Natural killer cell (primary cell): ENCODE measurements at regions not wholly inside any gene's neighbourhood (a gene's known extent, or its start where the extent isn't known, plus 50 kb on each side); places are given as distances from the start of the nearest gene placed in this dataset.
"Not testable (repeated sequence)": the region's sequence is repeated elsewhere in the genome, so short reads cannot be mapped to it uniquely, and the experiment has no call there.

Experiments used
- ATAC-seq, 3 donors: fragments of 150-1000 bp in 2 of 3; fragments of 200-7000 bp in 1 of 3; cut with Tn5 transposase; 1 replicate in 1 of 3; 2 replicates in 2 of 3; pipeline ENCODE4 v1.10.0; 2021; ENCODE audit warnings: mild to moderate bottlenecking in 2 of 3, moderate library complexity in 2 of 3
- DNase-seq, 2 donors: peaks; one replicate each; pipeline versions ENCODE4 v3.0.0 to v3.0.0-alpha.2; 2013 to 2021; ENCODE audit warnings: mixed read lengths in 1 of 2
- H3K27ac ChIP-seq: one replicate; pipeline ENCODE4 v1.5.1; 2013; ENCODE audit warnings: mild to moderate bottlenecking, low read length
- H3K27me3 ChIP-seq: one replicate; pipeline ENCODE4 v1.6.1; 2013; ENCODE audit warnings: low read length; ENCODE audit not compliant: control insufficient read depth, insufficient read depth
- H3K36me3 ChIP-seq: one replicate; pipeline ENCODE4 v1.6.1; 2013; ENCODE audit warnings: low read length; ENCODE audit not compliant: control insufficient read depth, insufficient read depth
- H3K4me1 ChIP-seq: one replicate; pipeline ENCODE4 v1.6.1; 2013; ENCODE audit warnings: low read length; ENCODE audit not compliant: control insufficient read depth, insufficient read depth
- H3K4me3 ChIP-seq: one replicate; pipeline ENCODE4 v1.5.1; 2013; ENCODE audit warnings: low read length
- H3K9me3 ChIP-seq: one replicate; pipeline ENCODE4 v1.6.1; 2013; ENCODE audit warnings: low read length; ENCODE audit not compliant: control insufficient read depth, insufficient read depth
- H3K27ac Mint-ChIP-seq, 2 donors: one replicate each; pipeline ENCODE4 v1.8.0; 2022; ENCODE audit warnings: mild to moderate bottlenecking in 2 of 2, mixed read lengths in 2 of 2, moderate library complexity in 1 of 2
- H3K27me3 Mint-ChIP-seq, 2 donors: one replicate each; pipeline ENCODE4 v1.8.0; 2022; ENCODE audit warnings: low read depth in 2 of 2, mixed read lengths in 2 of 2
- H3K36me3 Mint-ChIP-seq: one replicate; pipeline ENCODE4 v1.8.0; 2022; ENCODE audit warnings: mixed read lengths
- H3K4me1 Mint-ChIP-seq, 2 donors: one replicate each; pipeline ENCODE4 v1.8.0; 2022; ENCODE audit warnings: mixed read lengths in 2 of 2
- H3K4me3 Mint-ChIP-seq: one replicate; pipeline ENCODE4 v1.8.0; 2022; ENCODE audit warnings: mild to moderate bottlenecking, moderate library complexity, mixed read lengths
- H3K9me3 Mint-ChIP-seq, 2 donors: one replicate each; pipeline ENCODE4 v1.8.0; 2022; ENCODE audit warnings: mixed read lengths in 2 of 2
- WGBS: methylation state at CpG from one replicate; pipeline ENCODE4 v1.1.7; 2013; ENCODE audit warnings: missing lambda C conversion rate; ENCODE audit not compliant: insufficient coverage; 5-methylcytosine and 5-hydroxymethylcytosine counted together
- intact Hi-C: fragments of 100-400 bp; cut with micrococcal nuclease; formaldehyde crosslinking; loops from one replicate; pipeline ENCODE4 v1.14.2; 2022

- H3K4me3 Mint-ChIP-seq, H3K9me3 ChIP-seq, H3K4me3 ChIP-seq, H3K27me3 ChIP-seq, H3K36me3 Mint-ChIP-seq, H3K36me3 ChIP-seq, H3K9me3 Mint-ChIP-seq, intact Hi-C loops, H3K27me3 Mint-ChIP-seq: not testable (repeated sequence)
- Mint-ChIP-seq H3K27ac (peak overlapping the region in 1 of 2 donors; percentile 93), H3K4me1 (peaks cover 16 to 27% of the 10 kb centered on the region in 2 donors)
- peaks cover 23% of the 10 kb centered on the region for H3K4me1 ChIP-seq
- peak; percentile 57 to 70 (median 70) for ATAC-seq
- DNase-seq, result peak in 1 of 2 donors; percentile 27
- H3K27ac ChIP-seq, result peak overlapping the region; percentile 50
- WGBS, result 43% methylated on average over 1 of the region's 2 CpGs
Observed at GRCh38 chr1:146399225-146399624, 170.4 kb upstream of the NOTCH2NLA start.

DNA sequence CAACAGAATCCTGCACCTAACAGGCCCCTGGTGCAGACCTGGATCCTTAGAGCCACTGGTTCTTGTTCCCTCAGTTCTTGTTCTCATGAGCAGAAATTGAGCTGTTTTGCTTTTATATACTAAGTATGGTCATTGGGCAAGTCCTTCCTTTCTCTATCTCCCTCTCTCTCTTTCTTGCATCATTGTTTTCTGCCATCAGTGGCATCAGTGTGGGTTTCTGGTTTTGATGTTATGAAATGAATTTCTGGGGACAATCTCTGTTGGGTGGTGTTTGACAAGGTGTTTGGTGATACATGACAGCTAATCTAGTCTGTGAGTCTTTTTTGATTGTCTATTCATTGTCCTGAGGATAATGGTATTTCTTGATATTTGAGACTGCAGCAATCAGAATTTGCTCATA lies 168.0 kb upstream of the NOTCH2NLA start:
- H3K27ac Mint-ChIP-seq, H3K36me3 ChIP-seq, H3K27ac ChIP-seq, intact Hi-C loops, DNase-seq, H3K4me3 ChIP-seq, ATAC-seq, H3K9me3 ChIP-seq, H3K27me3 ChIP-seq, H3K36me3 Mint-ChIP-seq, H3K4me3 Mint-ChIP-seq, H3K27me3 Mint-ChIP-seq, H3K9me3 Mint-ChIP-seq: not testable (repeated sequence)
- H3K4me1 ChIP-seq, result peaks cover 23% of the 10 kb centered on the region
- peaks cover 16 to 28% of the 10 kb centered on the region in 2 donors for H3K4me1 Mint-ChIP-seq

DNA sequence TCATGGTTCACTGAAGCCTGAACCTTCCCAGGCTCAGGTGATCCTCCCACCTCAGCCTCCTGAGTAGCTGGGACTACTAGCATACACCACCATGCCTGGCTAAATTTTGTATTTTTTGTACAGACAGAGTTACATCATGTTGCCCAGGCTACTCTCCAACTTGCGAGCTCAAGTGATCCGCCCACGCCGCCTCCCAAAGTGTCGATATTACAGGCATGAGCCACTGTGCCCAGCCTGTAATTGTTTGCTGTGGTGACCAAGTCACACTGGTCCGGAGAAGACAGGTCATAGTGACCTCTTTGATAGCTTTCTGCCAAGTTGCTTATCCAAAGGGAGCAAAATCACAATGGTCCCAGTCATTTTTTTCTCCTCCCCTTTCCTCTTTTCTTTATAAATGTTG lies 167.4 kb upstream of the NOTCH2NLA start:
- H3K27me3 ChIP-seq, intact Hi-C loops, H3K9me3 ChIP-seq, H3K4me3 ChIP-seq, H3K4me3 Mint-ChIP-seq, H3K27ac ChIP-seq, H3K27ac Mint-ChIP-seq, H3K36me3 Mint-ChIP-seq, ATAC-seq, H3K27me3 Mint-ChIP-seq, H3K9me3 Mint-ChIP-seq, H3K36me3 ChIP-seq, DNase-seq: not testable (repeated sequence)
- H3K4me1 ChIP-seq, result peaks cover 21% of the 10 kb centered on the region
- 91% methylated on average over 3 of the region's 6 CpGs for WGBS
- peaks cover 11 to 22% of the 10 kb centered on the region in 2 donors for H3K4me1 Mint-ChIP-seq

DNA sequence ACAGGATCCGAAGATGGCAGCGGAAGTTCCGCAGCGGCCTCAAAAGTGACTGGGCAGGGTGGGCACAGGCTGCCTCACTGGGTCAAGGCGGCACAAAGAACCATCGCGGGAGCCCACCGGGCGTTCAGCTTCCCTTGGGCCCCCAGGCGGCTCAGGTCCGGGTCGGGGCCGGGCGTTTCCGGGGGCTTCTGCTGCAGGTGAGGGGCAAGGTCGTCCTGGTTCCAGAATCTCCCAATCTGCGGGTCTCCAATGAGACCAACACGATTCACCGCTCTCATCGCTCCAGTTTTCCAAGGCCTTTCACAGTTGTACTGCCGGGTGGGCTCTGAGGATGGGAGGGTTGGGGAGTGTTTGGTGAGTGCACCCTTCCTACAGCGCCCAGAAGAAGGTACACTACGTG lies 165.0 kb upstream of the NOTCH2NLA start:
- H3K4me1 ChIP-seq, H3K4me3 Mint-ChIP-seq, DNase-seq, H3K36me3 ChIP-seq, H3K27ac Mint-ChIP-seq, H3K36me3 Mint-ChIP-seq, H3K27me3 Mint-ChIP-seq, H3K9me3 ChIP-seq, intact Hi-C loops, H3K4me3 ChIP-seq, H3K4me1 Mint-ChIP-seq, ATAC-seq, H3K27ac ChIP-seq, H3K27me3 ChIP-seq, H3K9me3 Mint-ChIP-seq: not testable (repeated sequence)
- 28% methylated on average over 12 of the region's 23 CpGs for WGBS

DNA sequence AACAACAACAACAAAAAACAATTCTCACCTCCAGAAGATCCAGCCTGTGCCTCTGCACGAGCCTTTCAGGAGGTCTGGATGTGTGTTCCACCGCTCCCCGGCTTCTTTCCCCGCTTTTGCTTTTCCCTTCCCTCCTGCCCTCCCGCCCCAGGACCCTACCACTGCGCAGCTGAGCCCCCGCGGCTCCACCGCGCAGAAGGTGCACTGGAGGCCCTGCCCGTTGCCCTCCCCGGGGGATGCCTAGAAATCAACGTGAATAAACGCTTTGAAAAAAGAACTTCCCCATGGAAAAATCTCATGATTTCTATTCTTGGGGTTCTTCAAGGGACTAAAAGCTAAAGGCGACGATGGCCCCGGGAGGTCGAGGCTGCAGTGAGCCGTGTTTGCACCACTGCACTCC lies 164.3 kb upstream of the NOTCH2NLA start:
- H3K4me1 ChIP-seq, H3K27me3 ChIP-seq, H3K27ac Mint-ChIP-seq, H3K9me3 ChIP-seq, H3K4me3 Mint-ChIP-seq, H3K27ac ChIP-seq, H3K36me3 ChIP-seq, DNase-seq, H3K9me3 Mint-ChIP-seq, H3K36me3 Mint-ChIP-seq, H3K4me3 ChIP-seq, H3K27me3 Mint-ChIP-seq, H3K4me1 Mint-ChIP-seq, ATAC-seq, intact Hi-C loops: not testable (repeated sequence)
- 23% methylated on average over 5 of the region's 19 CpGs for WGBS

- H3K4me1 ChIP-seq, H3K4me3 ChIP-seq, H3K27me3 ChIP-seq, H3K27me3 Mint-ChIP-seq, DNase-seq, H3K36me3 ChIP-seq, H3K27ac ChIP-seq, H3K27ac Mint-ChIP-seq, H3K4me3 Mint-ChIP-seq, ATAC-seq, H3K9me3 ChIP-seq, H3K9me3 Mint-ChIP-seq, intact Hi-C loops, H3K36me3 Mint-ChIP-seq: not testable (repeated sequence)
- 50% methylated on average over 3 of the region's 6 CpGs for WGBS
- H3K4me1 Mint-ChIP-seq, result peaks cover 11 to 17% of the 10 kb centered on the region in 2 donors
Observed at GRCh38 chr1:146389178-146389577, 160.4 kb upstream of the NOTCH2NLA start.

GRCh38 chr1:146387750-146388469 lies 159.1 kb upstream of the NOTCH2NLA start:
- H3K36me3 Mint-ChIP-seq, H3K27me3 ChIP-seq, intact Hi-C loops, H3K36me3 ChIP-seq, H3K27me3 Mint-ChIP-seq, H3K9me3 Mint-ChIP-seq, ATAC-seq, H3K4me1 ChIP-seq, H3K9me3 ChIP-seq, H3K4me3 ChIP-seq: not testable (repeated sequence)
- peak overlapping the region; percentile 96 to 99 for H3K27ac Mint-ChIP-seq
- H3K4me1 Mint-ChIP-seq, result peaks cover 11 to 17% of the 10 kb centered on the region in 2 donors
- peak overlapping the region; percentile 90 for H3K27ac ChIP-seq
- H3K4me3 Mint-ChIP-seq, result peak overlapping the region; percentile 87
- DNase-seq, result peak in 1 of 2 donors; percentile 33
- 0% methylated on average over 2 of the region's 10 CpGs for WGBS
